CD4-positive, alpha-beta T cell (primary cell): ENCODE measurements at regions not wholly inside any gene's neighbourhood (a gene's known extent, or its start where the extent isn't known, plus 50 kb on each side); places are given as distances from the start of the nearest gene placed in this dataset.

Experiments
- ATAC-seq: fragments of 200-7000 bp; cut with Tn5 transposase; one replicate; pipeline ENCODE4 v1.10.0; 2022; ENCODE audit warnings: mild to moderate bottlenecking; ENCODE audit not compliant: poor library complexity
- CTCF ChIA-PET: fragments of 350-600 bp; sonication (Branson Sonifier 250); formaldehyde crosslinking; loops from one replicate; lab custom pipeline; 2021; ENCODE audit warnings: antibody characterized with exemption, inconsistent platforms; lab: Charles Lee
- POLR2A ChIA-PET: fragments of 350-600 bp; sonication (Branson Sonifier 250); formaldehyde crosslinking; loops from one replicate; lab custom pipeline; 2021; ENCODE audit warnings: antibody characterized with exemption, inconsistent platforms; lab: Charles Lee
- DNase-seq, 14 experiments: peaks; one replicate each; pipeline ENCODE4 v3.0.0-alpha.2; 2013 to 2020; ENCODE audit warnings: mixed read lengths in 2 of 14
- H3K27ac ChIP-seq, 2 donors: one replicate each; pipeline versions ENCODE4 v1.5.1 to v1.7.0; 2013; ENCODE audit warnings: low read length in 2 of 2, low read depth in 1 of 2, mild to moderate bottlenecking in 1 of 2
- H3K27me3 ChIP-seq, 2 experiments: 1 replicate in 1 of 2; 2 replicates in 1 of 2; pipeline versions ENCODE4 v1.6.1 to v1.7.0; 2013; ENCODE audit warnings: low read length in 2 of 2, control low read depth in 1 of 2, mild to moderate bottlenecking in 1 of 2, moderate library complexity in 1 of 2; ENCODE audit not compliant: insufficient read depth in 2 of 2, control insufficient read depth in 1 of 2
- H3K36me3 ChIP-seq: one replicate; pipeline ENCODE4 v1.6.1; 2013; ENCODE audit warnings: low read length, control low read depth; ENCODE audit not compliant: insufficient read depth
- H3K4me1 ChIP-seq: one replicate; pipeline ENCODE4 v1.6.1; 2013; ENCODE audit warnings: low read length, control low read depth; ENCODE audit not compliant: insufficient read depth
- H3K4me3 ChIP-seq: one replicate; pipeline ENCODE4 v1.5.1; 2013; ENCODE audit warnings: mild to moderate bottlenecking, low read length, moderate library complexity
- H3K9me3 ChIP-seq, 2 experiments: 1 replicate in 1 of 2; 2 replicates in 1 of 2; pipeline versions ENCODE4 v1.6.1 to v1.7.0; 2013; ENCODE audit warnings: low read length in 2 of 2, mild to moderate bottlenecking in 2 of 2, control low read depth in 1 of 2, moderate library complexity in 1 of 2; ENCODE audit not compliant: control insufficient read depth in 1 of 2, insufficient read depth in 1 of 2
- H3K27ac Mint-ChIP-seq: one replicate; pipeline ENCODE4 v1.8.0; 2020; ENCODE audit warnings: mixed read lengths
- H3K27me3 Mint-ChIP-seq: one replicate; pipeline ENCODE4 v1.8.0; 2021; ENCODE audit warnings: mixed read lengths
- H3K36me3 Mint-ChIP-seq: one replicate; pipeline ENCODE4 v1.8.0; 2021; ENCODE audit warnings: low read depth, mixed read lengths
- H3K4me1 Mint-ChIP-seq: one replicate; pipeline ENCODE4 v1.8.0; 2021; ENCODE audit warnings: low read depth, mixed read lengths
- H3K4me3 Mint-ChIP-seq: one replicate; pipeline ENCODE4 v1.8.0; 2020; ENCODE audit warnings: mild to moderate bottlenecking, mixed read lengths
- H3K9me3 Mint-ChIP-seq: one replicate; pipeline ENCODE4 v1.8.0; 2020; ENCODE audit warnings: mixed read lengths
- intact Hi-C, 2 experiments: fragments of 100-400 bp; cut with DNase I in 1 of 2; cut with micrococcal nuclease in 1 of 2; formaldehyde crosslinking; loops; one replicate each; pipeline versions ENCODE4 v1.15.1 to v1.9.0; 2023 to 2025; cut with DNase I, micrococcal nuclease
- TF ChIP-seq, protein P1 (sequence below): fragments of 200-600 bp; IDR thresholded peaks from one replicate; pipeline ENCODE4 v1.8.0; 2022; ENCODE audit warnings: antibody characterized with exemption, mild to moderate bottlenecking

DNA sequence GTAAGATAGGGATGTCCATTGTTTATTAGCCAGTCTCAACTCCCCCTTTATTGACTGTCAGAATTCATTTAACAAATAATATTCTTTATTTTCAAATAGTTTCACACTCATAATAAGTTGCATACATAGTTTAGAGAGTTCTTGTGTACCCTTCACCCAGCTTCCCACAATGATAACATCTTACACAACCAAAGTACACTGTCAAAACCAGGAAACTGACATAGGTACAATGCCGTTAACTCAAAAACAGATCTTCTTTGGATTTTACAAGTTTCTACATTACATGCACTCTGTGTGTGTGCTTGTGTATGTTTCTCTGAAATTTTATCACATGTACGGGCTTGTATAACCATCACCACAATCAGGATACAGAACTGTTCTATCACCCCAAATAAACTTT lies 64.4 kb upstream of the IFNLR1 start:
- TF ChIP-seq, protein P1, sequence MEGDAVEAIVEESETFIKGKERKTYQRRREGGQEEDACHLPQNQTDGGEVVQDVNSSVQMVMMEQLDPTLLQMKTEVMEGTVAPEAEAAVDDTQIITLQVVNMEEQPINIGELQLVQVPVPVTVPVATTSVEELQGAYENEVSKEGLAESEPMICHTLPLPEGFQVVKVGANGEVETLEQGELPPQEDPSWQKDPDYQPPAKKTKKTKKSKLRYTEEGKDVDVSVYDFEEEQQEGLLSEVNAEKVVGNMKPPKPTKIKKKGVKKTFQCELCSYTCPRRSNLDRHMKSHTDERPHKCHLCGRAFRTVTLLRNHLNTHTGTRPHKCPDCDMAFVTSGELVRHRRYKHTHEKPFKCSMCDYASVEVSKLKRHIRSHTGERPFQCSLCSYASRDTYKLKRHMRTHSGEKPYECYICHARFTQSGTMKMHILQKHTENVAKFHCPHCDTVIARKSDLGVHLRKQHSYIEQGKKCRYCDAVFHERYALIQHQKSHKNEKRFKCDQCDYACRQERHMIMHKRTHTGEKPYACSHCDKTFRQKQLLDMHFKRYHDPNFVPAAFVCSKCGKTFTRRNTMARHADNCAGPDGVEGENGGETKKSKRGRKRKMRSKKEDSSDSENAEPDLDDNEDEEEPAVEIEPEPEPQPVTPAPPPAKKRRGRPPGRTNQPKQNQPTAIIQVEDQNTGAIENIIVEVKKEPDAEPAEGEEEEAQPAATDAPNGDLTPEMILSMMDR, result no peak
- no peak for ATAC-seq
- no peaks in the 10 kb centered on the region for H3K27me3 ChIP-seq
- ChIA-PET POLR2A (no interaction called here), CTCF (no interaction called here)
- H3K4me1 ChIP-seq, result no peaks in the 10 kb centered on the region
- no peak overlapping the region for H3K4me3 ChIP-seq
- H3K36me3 Mint-ChIP-seq, result no peaks in the 10 kb centered on the region
- intact Hi-C loops, result no loop called here
- H3K36me3 ChIP-seq, result no peaks in the 10 kb centered on the region
- no peaks in the 10 kb centered on the region for H3K4me1 Mint-ChIP-seq
- no peak overlapping the region for H3K27ac ChIP-seq
- no peak overlapping the region for H3K4me3 Mint-ChIP-seq
- no peaks in the 10 kb centered on the region for H3K9me3 ChIP-seq
- H3K9me3 Mint-ChIP-seq, result no peaks in the 10 kb centered on the region
- no peak overlapping the region for H3K27ac Mint-ChIP-seq
- no peaks in the 10 kb centered on the region for H3K27me3 Mint-ChIP-seq
- no peak for DNase-seq

GRCh38 chr1:24250791-24251190 lies 63.7 kb upstream of the IFNLR1 start:
- intact Hi-C loops, result no loop called here
- Mint-ChIP-seq H3K27me3 (no peaks in the 10 kb centered on the region), H3K4me3 (no peak overlapping the region), H3K27ac (no peak overlapping the region), H3K9me3 (no peaks in the 10 kb centered on the region), H3K36me3 (no peaks in the 10 kb centered on the region), H3K4me1 (no peaks in the 10 kb centered on the region)
- Histone ChIP-seq H3K4me1 (no peaks in the 10 kb centered on the region), H3K27me3 (no peaks in the 10 kb centered on the region), H3K4me3 (no peak overlapping the region), H3K9me3 (no peaks in the 10 kb centered on the region), H3K27ac (no peak overlapping the region), H3K36me3 (no peaks in the 10 kb centered on the region)
- POLR2A ChIA-PET, result no interaction called here
- ATAC-seq (no peak), DNase-seq (no peak)
- TF ChIP-seq, protein P1, result no peak
- CTCF ChIA-PET, result no interaction called here

DNA sequence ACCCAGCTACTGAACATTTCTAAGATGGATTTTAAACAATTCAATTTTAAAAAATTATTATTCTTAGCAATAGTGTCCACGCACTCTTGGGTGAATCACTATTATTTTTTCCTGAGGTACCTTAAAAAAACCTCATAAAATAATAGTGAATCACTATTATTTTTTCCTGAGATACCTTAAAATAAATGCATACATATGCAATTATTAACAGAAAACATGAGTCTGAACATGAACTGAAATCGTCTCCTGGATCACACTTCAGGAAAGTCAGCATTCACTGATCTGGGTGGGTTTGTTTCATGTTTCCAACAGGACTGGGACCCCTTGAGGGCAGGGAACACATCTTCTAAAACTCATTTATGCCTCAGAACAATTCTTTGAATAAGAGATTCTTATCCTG lies 63.1 kb upstream of the IFNLR1 start:
- ATAC-seq (no peak), DNase-seq (no peak)
- CTCF ChIA-PET, result no interaction called here
- no peaks in the 10 kb centered on the region for H3K36me3 Mint-ChIP-seq
- POLR2A ChIA-PET, result no interaction called here
- no peaks in the 10 kb centered on the region for H3K27me3 ChIP-seq
- no peak overlapping the region for H3K4me3 Mint-ChIP-seq
- H3K27ac ChIP-seq, result no peak overlapping the region
- H3K4me1 Mint-ChIP-seq, result no peaks in the 10 kb centered on the region
- no peaks in the 10 kb centered on the region for H3K4me1 ChIP-seq
- H3K27ac Mint-ChIP-seq, result no peak overlapping the region
- H3K27me3 Mint-ChIP-seq, result no peaks in the 10 kb centered on the region
- no peaks in the 10 kb centered on the region for H3K36me3 ChIP-seq
- TF ChIP-seq, protein P1, result no peak
- no peaks in the 10 kb centered on the region for H3K9me3 Mint-ChIP-seq
- intact Hi-C loops, result no loop called here
- H3K4me3 ChIP-seq, result no peak overlapping the region
- no peaks in the 10 kb centered on the region for H3K9me3 ChIP-seq
